NCI-H2107 treated with DMSO at 0.1 percent for 48 hours (cell line): ENCODE measurements at regions not wholly inside any gene's neighbourhood (a gene's known extent, or its start where the extent isn't known, plus 50 kb on each side); places are given as distances from the start of the nearest gene placed in this dataset.

Source experiments
- DNase-seq: peaks from one replicate; lab custom pipeline; 2025; ENCODE audit not compliant: unreplicated experiment; lab: John Stamatoyannopoulos, UW

GRCh38 chr7:153380636-153381035 is 621.1 kb downstream of the ACTR3B start:
- no peak for DNase-seq

GRCh38 chr7:153381275-153382040 is 621.9 kb downstream of the ACTR3B start:
- no peak for DNase-seq

- no peak for DNase-seq
These were observed 623.1 kb downstream of the ACTR3B start for GRCh38 chr7:153382641-153383101.

- no peak for DNase-seq
These were observed 624.2 kb downstream of the ACTR3B start for GRCh38 chr7:153383781-153384180.

GRCh38 chr7:153385502-153385901 is 626.0 kb downstream of the ACTR3B start:
- no peak for DNase-seq

- DNase-seq = no peak
These were observed 627.0 kb downstream of the ACTR3B start for GRCh38 chr7:153386556-153386955.

- DNase-seq = no peak
These were observed 629.1 kb downstream of the ACTR3B start for GRCh38 chr7:153388611-153389010.

GRCh38 chr7:153389261-153389660 is 629.7 kb downstream of the ACTR3B start:
- DNase-seq = no peak

- no peak for DNase-seq
These were observed 631.4 kb downstream of the ACTR3B start for GRCh38 chr7:153390955-153391354.

GRCh38 chr7:153392726-153393125 is 633.2 kb downstream of the ACTR3B start:
- no peak for DNase-seq

- no peak for DNase-seq
These were observed 634.1 kb downstream of the ACTR3B start for GRCh38 chr7:153393666-153394065.

GRCh38 chr7:153396475-153396874 is 636.9 kb downstream of the ACTR3B start:
- DNase-seq = no peak

GRCh38 chr7:153397459-153397858 is 637.9 kb downstream of the ACTR3B start:
- no peak for DNase-seq

GRCh38 chr7:153397906-153398305 is 638.4 kb downstream of the ACTR3B start:
- DNase-seq = no peak

- no peak for DNase-seq
These were observed 638.8 kb downstream of the ACTR3B start for GRCh38 chr7:153398370-153398769.

GRCh38 chr7:153398789-153399553 is 639.4 kb downstream of the ACTR3B start:
- no peak for DNase-seq

- DNase-seq = no peak
These were observed 640.0 kb downstream of the ACTR3B start for GRCh38 chr7:153399554-153399940.

- DNase-seq = no peak
These were observed 641.4 kb downstream of the ACTR3B start for GRCh38 chr7:153400735-153401593.

GRCh38 chr7:153401795-153402720 is 642.5 kb downstream of the ACTR3B start:
- DNase-seq = no peak
